ENCODE measurements at regions not wholly inside any gene's neighbourhood (a gene's known extent, or its start where the extent isn't known, plus 50 kb on each side); places are given as distances from the start of the nearest gene placed in this dataset.

- H2AFZ ChIP-seq (ENCODE audit: low read depth, low read length): no peak overlapping the region
- CTCF ChIA-PET (ENCODE audit: low intra/inter-chr PET ratio): no interaction called here
- FAIRE-seq (no peak), ATAC-seq (no peak), DNase-seq (ENCODE audit: extremely low read depth in 1 of 4, low spot score in 3 of 4) (no peak)
- H3K4me1 ChIP-seq (replicated peaks in 1 of 2; ENCODE audit: control insufficient read depth in 2 of 2, insufficient read depth in 2 of 2, low read length in 2 of 2): peaks cover 10 to 16% of the 10 kb centered on the region in 2 experiments
- H3K27ac ChIP-seq (ENCODE audit: extremely low read depth, low read depth, low read length): no peak overlapping the region
- H3K79me2 ChIP-seq (ENCODE audit: control insufficient read depth, insufficient read depth, low read length): no peaks in the 10 kb centered on the region
- no peak overlapping the region for H3K4me2 ChIP-seq (ENCODE audit: insufficient read depth, low read length)
- H3K9me3 ChIP-seq (replicated peaks; ENCODE audit: control insufficient read depth, insufficient read depth, low read depth, low read length): no peaks in the 10 kb centered on the region
- H3K9me1 ChIP-seq (ENCODE audit: control insufficient read depth, insufficient read depth, low read length): no peaks in the 10 kb centered on the region
- no peak overlapping the region for H3K4me3 ChIP-seq
- no peaks in the 10 kb centered on the region; the same call in 1 of the 2 replicates for H4K20me1 ChIP-seq (replicated peaks; ENCODE audit: control insufficient read depth, insufficient read depth, low read length)
- 5% methylated on average over 4 of the region's 4 CpGs for WGBS (ENCODE audit: insufficient coverage, low coverage, missing lambda C conversion rate)
- no peak for TF ChIP-seq IRF2 (CRISPR knock-in tag; IDR thresholded peaks at IDR 0.05)
- no peak for TF ChIP-seq KDM1A (IDR thresholded peaks at IDR 0.05)
- no peak for TF ChIP-seq POU5F1 (IDR thresholded peaks at IDR 0.05; ENCODE audit: borderline replicate concordance, low read depth, low read length, partially characterized antibody)
- TF ChIP-seq CTCF (IDR thresholded peaks at IDR 0.05 in 2 of 3, conservative IDR thresholded peaks at IDR 0.05 in 1 of 3; ENCODE audit: insufficient read depth in 2 of 3, low read depth in 1 of 3, low read length in 3 of 3): no peak
- TF ChIP-seq NBN (IDR thresholded peaks at IDR 0.05; ENCODE audit: low read depth): no peak
- TF ChIP-seq, protein P1, sequence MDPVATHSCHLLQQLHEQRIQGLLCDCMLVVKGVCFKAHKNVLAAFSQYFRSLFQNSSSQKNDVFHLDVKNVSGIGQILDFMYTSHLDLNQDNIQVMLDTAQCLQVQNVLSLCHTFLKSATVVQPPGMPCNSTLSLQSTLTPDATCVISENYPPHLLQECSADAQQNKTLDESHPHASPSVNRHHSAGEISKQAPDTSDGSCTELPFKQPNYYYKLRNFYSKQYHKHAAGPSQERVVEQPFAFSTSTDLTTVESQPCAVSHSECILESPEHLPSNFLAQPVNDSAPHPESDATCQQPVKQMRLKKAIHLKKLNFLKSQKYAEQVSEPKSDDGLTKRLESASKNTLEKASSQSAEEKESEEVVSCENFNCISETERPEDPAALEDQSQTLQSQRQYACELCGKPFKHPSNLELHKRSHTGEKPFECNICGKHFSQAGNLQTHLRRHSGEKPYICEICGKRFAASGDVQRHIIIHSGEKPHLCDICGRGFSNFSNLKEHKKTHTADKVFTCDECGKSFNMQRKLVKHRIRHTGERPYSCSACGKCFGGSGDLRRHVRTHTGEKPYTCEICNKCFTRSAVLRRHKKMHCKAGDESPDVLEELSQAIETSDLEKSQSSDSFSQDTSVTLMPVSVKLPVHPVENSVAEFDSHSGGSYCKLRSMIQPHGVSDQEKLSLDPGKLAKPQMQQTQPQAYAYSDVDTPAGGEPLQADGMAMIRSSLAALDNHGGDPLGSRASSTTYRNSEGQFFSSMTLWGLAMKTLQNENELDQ (CRISPR knock-in tag; IDR thresholded peaks at IDR 0.05; ENCODE audit: borderline replicate concordance): no peak
- intact Hi-C loops (cut with micrococcal nuclease) (no loop called here), in situ Hi-C loops (cut with MboI) (no loop called here)
- no TSS peak for BruUV-seq (replicated peaks)
- POLR2A ChIA-PET: interaction anchor here (0.5 to 1.1 kb wide), 2 partner anchors 11 to 15 kb away, joined by 3 read pairs; no protein-coding TSS in a partner anchor
- H3K36me3 ChIP-seq (ENCODE audit: control insufficient read depth, insufficient read depth, low read length): no peaks in the 10 kb centered on the region
- H3K27me3 ChIP-seq (ENCODE audit: control insufficient read depth in 2 of 2, insufficient read depth in 2 of 2, low read length in 2 of 2): peaks cover 0 to 3% of the 10 kb centered on the region in 2 experiments; a peak in 2 of 5 replicates
- H3K9ac ChIP-seq (ENCODE audit: insufficient read depth in 1 of 2, low read depth in 2 of 2, low read length in 2 of 2): no peak overlapping the region
These were observed 143.3 kb upstream of the JUN start for GRCh38 chr1:58927041-58927721.
